ENCODE measurements at regions not wholly inside any gene's neighbourhood (a gene's known extent, or its start where the extent isn't known, plus 50 kb on each side); places are given as distances from the start of the nearest gene placed in this dataset.

GRCh38 chr7:23973264-23973663 lies 263.2 kb downstream of the STK31 start:
- no peak for DNase-seq (ENCODE audit: low spot score)

GRCh38 chr7:23980081-23980480 lies 270.1 kb downstream of the STK31 start:
- no peak for DNase-seq (ENCODE audit: low spot score)

- no peak for DNase-seq (ENCODE audit: low spot score)
These were observed 271.3 kb downstream of the STK31 start for GRCh38 chr7:23981314-23981713.

- DNase-seq (ENCODE audit: low spot score): no peak
These were observed 271.7 kb downstream of the STK31 start for GRCh38 chr7:23981758-23982157.

- no peak for DNase-seq (ENCODE audit: low spot score)
These were observed 278.5 kb upstream of the NPY start for GRCh38 chr7:24005517-24005916.

- DNase-seq (ENCODE audit: low spot score): no peak
These were observed 273.5 kb upstream of the NPY start for GRCh38 chr7:24010495-24010894.

- no peak for DNase-seq (ENCODE audit: low spot score)
These were observed 266.5 kb upstream of the NPY start for GRCh38 chr7:24017519-24017918.

GRCh38 chr7:24018331-24018730 lies 265.7 kb upstream of the NPY start:
- no peak for DNase-seq (ENCODE audit: low spot score)

- no peak for DNase-seq (ENCODE audit: low spot score)
These were observed 264.1 kb upstream of the NPY start for GRCh38 chr7:24019841-24020240.

GRCh38 chr7:24024276-24025068 lies 259.5 kb upstream of the NPY start:
- no peak for DNase-seq (ENCODE audit: low spot score)

- DNase-seq (ENCODE audit: low spot score): no peak
These were observed 258.9 kb upstream of the NPY start for GRCh38 chr7:24025094-24025493.

- DNase-seq (ENCODE audit: low spot score): no peak
These were observed 258.2 kb upstream of the NPY start for GRCh38 chr7:24025765-24026164.

GRCh38 chr7:24026351-24026750 lies 257.6 kb upstream of the NPY start:
- no peak for DNase-seq (ENCODE audit: low spot score)

- no peak for DNase-seq (ENCODE audit: low spot score)
These were observed 254.9 kb upstream of the NPY start for GRCh38 chr7:24029068-24029467.

GRCh38 chr7:24034251-24034650 lies 249.7 kb upstream of the NPY start:
- no peak for DNase-seq (ENCODE audit: low spot score)

- DNase-seq (ENCODE audit: low spot score): no peak
These were observed 248.5 kb upstream of the NPY start for GRCh38 chr7:24035366-24036032.

- DNase-seq (ENCODE audit: low spot score): no peak
These were observed 248.0 kb upstream of the NPY start for GRCh38 chr7:24036033-24036412.

GRCh38 chr7:24038993-24039392 lies 245.0 kb upstream of the NPY start:
- DNase-seq (ENCODE audit: low spot score): no peak

GRCh38 chr7:24039991-24040624 lies 243.9 kb upstream of the NPY start:
- no peak for DNase-seq (ENCODE audit: low spot score)

GRCh38 chr7:24042028-24042427 lies 242.0 kb upstream of the NPY start:
- DNase-seq (ENCODE audit: low spot score): no peak

GRCh38 chr7:24049296-24049695 lies 234.7 kb upstream of the NPY start:
- DNase-seq (ENCODE audit: low spot score): no peak

- no peak for DNase-seq (ENCODE audit: low spot score)
These were observed 232.9 kb upstream of the NPY start for GRCh38 chr7:24050991-24051560.

GRCh38 chr7:24051651-24052050 lies 232.3 kb upstream of the NPY start:
- no peak for DNase-seq (ENCODE audit: low spot score)
